OCI-LY1 (cell line): ENCODE measurements at regions not wholly inside any gene's neighbourhood (a gene's known extent, or its start where the extent isn't known, plus 50 kb on each side); places are given as distances from the start of the nearest gene placed in this dataset.
"Not testable (repeated sequence)": the region's sequence is repeated elsewhere in the genome, so short reads cannot be mapped to it uniquely, and the experiment has no call there.

Experiments
- H2AFZ ChIP-seq: fragments of 200-600 bp; sonication (generic), shearing (Covaris generic); 2 replicates; pipeline ENCODE4 v1.6.0; 2014; ENCODE audit warnings: antibody characterized with exemption, mild to moderate bottlenecking, low read length
- H3F3A ChIP-seq: fragments of 200-600 bp; sonication (generic), shearing (Covaris generic); 2 replicates; pipeline ENCODE4 v1.6.0; 2014; ENCODE audit warnings: mild to moderate bottlenecking, antibody characterized with exemption, low read length, moderate library complexity; ENCODE audit not compliant: insufficient read depth
- H3K27ac ChIP-seq: fragments of 200-600 bp; sonication (generic); 2 replicates; pipeline ENCODE4 v1.5.1; 2014; ENCODE audit warnings: low read length, mixed run types, mild to moderate bottlenecking, low read depth; ENCODE audit not compliant: poor library complexity, severe bottlenecking
- H3K27me3 ChIP-seq: fragments of 200-600 bp; sonication (generic); 2 replicates; pipeline ENCODE4 v1.6.0; 2014; ENCODE audit warnings: antibody characterized with exemption, mild to moderate bottlenecking, low read length, moderate library complexity; ENCODE audit not compliant: insufficient read depth
- H3K36me3 ChIP-seq: fragments of 200-600 bp; sonication (generic); 2 replicates; pipeline ENCODE4 v1.6.1; 2014; ENCODE audit warnings: mild to moderate bottlenecking, antibody characterized with exemption, low read length, moderate library complexity, mixed read lengths; ENCODE audit not compliant: insufficient read depth
- H3K4me1 ChIP-seq: fragments of 200-600 bp; sonication (generic); 2 replicates; pipeline ENCODE4 v1.5.1; 2014; ENCODE audit warnings: mild to moderate bottlenecking, low read length, moderate library complexity; ENCODE audit not compliant: insufficient read depth, severe bottlenecking
- H3K4me2 ChIP-seq: fragments of 200-600 bp; sonication (generic), shearing (Covaris generic); 2 replicates; pipeline ENCODE4 v1.6.1; 2014; ENCODE audit warnings: low read length
- H3K4me3 ChIP-seq: fragments of 200-600 bp; sonication (generic); 2 replicates; pipeline ENCODE4 v1.5.1; 2014; ENCODE audit warnings: low read length, low read depth, mild to moderate bottlenecking, mixed read lengths; ENCODE audit not compliant: poor library complexity, severe bottlenecking
- H3K79me2 ChIP-seq: fragments of 200-600 bp; shearing (Covaris generic); 2 replicates; pipeline ENCODE4 v1.6.1; 2016; ENCODE audit warnings: mixed run types, low read length, mixed read lengths; ENCODE audit not compliant: insufficient read depth
- H3K9ac ChIP-seq: fragments of 200-600 bp; sonication (generic), shearing (Covaris generic); 2 replicates; pipeline ENCODE4 v1.6.1; 2014; ENCODE audit warnings: mild to moderate bottlenecking, low read length, mixed read lengths
- H3K9me2 ChIP-seq: fragments of 200-600 bp; sonication (generic), shearing (Covaris generic); 2 replicates; pipeline ENCODE4 v1.6.1; 2014; ENCODE audit warnings: low read depth, mild to moderate bottlenecking, low read length, mixed read lengths
- H3K9me3 ChIP-seq: fragments of 200-600 bp; shearing (Covaris generic); 2 replicates; pipeline ENCODE4 v1.6.1; 2014; ENCODE audit warnings: low read length, mixed read lengths
- H4K20me1 ChIP-seq: fragments of 200-600 bp; sonication (generic), shearing (Covaris generic); 2 replicates; pipeline ENCODE4 v1.6.0; 2016; ENCODE audit warnings: mild to moderate bottlenecking, low read length; ENCODE audit not compliant: insufficient read depth
- EZH2 ChIP-seq: fragments of 200-600 bp; sonication (generic), shearing (Covaris generic); IDR thresholded peaks from 2 replicates; pipeline ENCODE4 v1.8.0; 2017; ENCODE audit warnings: borderline replicate concordance, mixed run types, mild to moderate bottlenecking, antibody characterized with exemption, low read length, moderate library complexity, mixed read lengths
- TF ChIP-seq, protein P1 (sequence below): fragments of 200-600 bp; sonication (generic), shearing (Covaris generic); IDR thresholded peaks from 2 replicates; pipeline ENCODE4 v1.5.1; 2017; ENCODE audit warnings: mild to moderate bottlenecking, antibody characterized with exemption, low read length, moderate library complexity, mixed read lengths

DNA sequence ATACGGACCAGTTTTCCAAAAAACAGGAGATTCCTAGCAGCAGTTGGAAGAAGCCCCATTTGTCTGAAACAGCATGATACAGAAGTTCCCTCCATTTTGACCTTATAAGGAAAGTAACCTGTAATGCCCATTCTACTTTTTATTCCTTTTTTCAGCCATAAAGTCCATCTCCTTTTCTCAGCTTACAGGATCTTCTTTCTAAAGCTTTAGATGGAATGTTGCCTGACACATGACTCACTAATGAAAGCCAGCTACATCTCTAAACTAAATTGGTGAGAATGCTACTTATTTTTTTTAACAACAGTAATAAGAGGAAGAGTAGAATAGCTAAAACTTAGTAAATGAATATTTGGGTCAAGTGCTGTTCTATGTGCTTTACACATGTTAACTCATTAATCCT lies 234.1 kb downstream of the CDH26 start:
- Histone ChIP-seq H3K27ac (no peak overlapping the region), H3K9me2 (no peaks in the 10 kb centered on the region), H3K4me1 (no peaks in the 10 kb centered on the region), H2AFZ (no peak overlapping the region), H3K36me3 (no peaks in the 10 kb centered on the region), H3K4me3 (no peak overlapping the region), H4K20me1 (no peaks in the 10 kb centered on the region), H3K27me3 (no peaks in the 10 kb centered on the region), H3K9ac (no peak overlapping the region), H3K4me2 (no peak overlapping the region), H3F3A (no peaks in the 10 kb centered on the region), H3K9me3 (no peaks in the 10 kb centered on the region), H3K79me2 (no peaks in the 10 kb centered on the region)
- TF ChIP-seq, protein P1, sequence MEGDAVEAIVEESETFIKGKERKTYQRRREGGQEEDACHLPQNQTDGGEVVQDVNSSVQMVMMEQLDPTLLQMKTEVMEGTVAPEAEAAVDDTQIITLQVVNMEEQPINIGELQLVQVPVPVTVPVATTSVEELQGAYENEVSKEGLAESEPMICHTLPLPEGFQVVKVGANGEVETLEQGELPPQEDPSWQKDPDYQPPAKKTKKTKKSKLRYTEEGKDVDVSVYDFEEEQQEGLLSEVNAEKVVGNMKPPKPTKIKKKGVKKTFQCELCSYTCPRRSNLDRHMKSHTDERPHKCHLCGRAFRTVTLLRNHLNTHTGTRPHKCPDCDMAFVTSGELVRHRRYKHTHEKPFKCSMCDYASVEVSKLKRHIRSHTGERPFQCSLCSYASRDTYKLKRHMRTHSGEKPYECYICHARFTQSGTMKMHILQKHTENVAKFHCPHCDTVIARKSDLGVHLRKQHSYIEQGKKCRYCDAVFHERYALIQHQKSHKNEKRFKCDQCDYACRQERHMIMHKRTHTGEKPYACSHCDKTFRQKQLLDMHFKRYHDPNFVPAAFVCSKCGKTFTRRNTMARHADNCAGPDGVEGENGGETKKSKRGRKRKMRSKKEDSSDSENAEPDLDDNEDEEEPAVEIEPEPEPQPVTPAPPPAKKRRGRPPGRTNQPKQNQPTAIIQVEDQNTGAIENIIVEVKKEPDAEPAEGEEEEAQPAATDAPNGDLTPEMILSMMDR = no peak
- TF ChIP-seq EZH2 = no peak

DNA sequence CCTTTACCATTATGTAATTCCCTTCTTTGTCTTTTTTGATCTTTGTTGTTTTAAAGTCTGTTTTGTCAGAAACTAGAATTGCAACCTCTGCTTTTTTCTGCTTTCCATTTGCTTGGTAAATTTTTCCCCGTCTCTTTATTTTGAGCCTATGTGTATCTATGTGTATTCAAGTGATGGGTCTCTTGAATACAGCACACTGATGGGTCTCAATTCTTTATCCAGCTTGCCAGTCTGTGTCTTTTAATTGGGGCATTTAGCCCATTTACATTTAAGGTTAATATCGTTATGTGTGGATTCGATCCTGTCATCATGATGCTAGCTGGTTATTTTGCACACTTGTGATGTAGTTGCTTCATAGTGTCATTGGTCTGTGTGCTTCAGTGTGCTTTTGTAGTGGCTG lies 240.9 kb downstream of the CDH26 start:
- not testable (repeated sequence) for H3K4me3 ChIP-seq, H3K27ac ChIP-seq, H3K4me1 ChIP-seq, H3F3A ChIP-seq, H4K20me1 ChIP-seq, H3K79me2 ChIP-seq, H2AFZ ChIP-seq, H3K36me3 ChIP-seq, H3K27me3 ChIP-seq, H3K4me2 ChIP-seq, H3K9ac ChIP-seq, H3K9me2 ChIP-seq, H3K9me3 ChIP-seq

DNA sequence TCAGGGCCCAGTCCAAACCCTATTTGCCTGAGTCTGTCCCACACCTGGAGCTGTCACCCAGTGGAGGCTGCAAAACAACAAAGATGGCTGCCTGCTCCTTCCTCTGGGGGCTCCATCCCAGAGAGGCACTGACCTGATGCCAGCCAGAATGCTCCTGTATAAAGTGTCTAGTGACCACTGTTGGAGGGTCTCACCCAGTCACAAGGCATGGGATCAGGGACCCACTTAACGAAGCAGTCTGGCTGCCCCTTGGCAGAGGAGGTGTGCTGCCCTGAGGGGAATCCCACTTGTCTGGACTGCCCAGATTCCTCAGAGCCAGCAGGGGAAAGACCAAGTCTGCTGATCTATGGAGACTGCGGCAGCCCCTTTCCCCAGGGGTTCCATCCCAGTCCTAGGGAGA lies 241.6 kb downstream of the CDH26 start:
- Histone ChIP-seq H3K4me2 (no peak overlapping the region), H3K27me3 (no peaks in the 10 kb centered on the region), H3K27ac (no peak overlapping the region), H3K36me3 (no peaks in the 10 kb centered on the region), H2AFZ (no peak overlapping the region), H3K9ac (no peak overlapping the region), H3K4me1 (no peaks in the 10 kb centered on the region), H3K4me3 (no peak overlapping the region), H3F3A (no peaks in the 10 kb centered on the region), H3K9me2 (no peaks in the 10 kb centered on the region), H3K9me3 (no peaks in the 10 kb centered on the region), H4K20me1 (no peaks in the 10 kb centered on the region), H3K79me2 (no peaks in the 10 kb centered on the region)
- no peak for TF ChIP-seq EZH2
- TF ChIP-seq, protein P1 = no peak

DNA sequence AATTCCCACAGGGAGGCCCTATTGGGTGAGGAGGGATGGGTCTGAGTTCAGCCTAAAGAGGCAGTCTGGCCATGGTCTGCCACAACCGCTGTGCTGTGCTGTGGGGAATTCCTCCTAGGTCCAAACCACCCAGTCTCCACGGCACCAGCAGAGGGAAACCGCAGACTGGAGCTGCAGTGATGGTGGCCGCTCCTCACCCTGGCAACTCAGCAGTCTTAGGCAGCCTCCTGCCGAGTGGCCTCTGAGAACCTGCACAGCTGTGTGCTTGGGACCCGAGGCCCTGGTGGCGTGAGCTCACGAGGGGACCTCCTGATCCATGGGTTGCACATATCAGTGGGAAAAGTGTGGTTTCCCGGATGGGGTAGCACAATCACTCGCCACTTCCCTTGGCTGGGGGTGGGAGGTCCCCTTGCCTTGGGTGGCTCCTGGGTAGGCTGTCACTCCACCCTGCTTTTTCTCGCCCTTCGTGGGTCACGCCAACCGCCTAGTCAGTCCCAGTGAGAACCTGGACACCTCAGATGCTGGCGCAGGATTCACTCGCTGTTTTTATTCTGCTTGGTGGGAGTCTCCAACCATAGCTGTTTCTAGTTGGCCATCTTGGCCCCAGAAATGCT lies 242.2 kb downstream of the CDH26 start:
- H3K9ac ChIP-seq = no peak overlapping the region
- H3K4me1 ChIP-seq = no peaks in the 10 kb centered on the region
- no peaks in the 10 kb centered on the region for H4K20me1 ChIP-seq
- H3K27me3 ChIP-seq = no peaks in the 10 kb centered on the region
- H3K27ac ChIP-seq = no peak overlapping the region
- H3F3A ChIP-seq = no peaks in the 10 kb centered on the region
- no peaks in the 10 kb centered on the region for H3K79me2 ChIP-seq
- H3K4me3 ChIP-seq = no peak overlapping the region
- H3K36me3 ChIP-seq = no peaks in the 10 kb centered on the region
- H3K9me2 ChIP-seq = no peaks in the 10 kb centered on the region
- TF ChIP-seq, protein P1 = no peak
- TF ChIP-seq EZH2 = no peak
- H2AFZ ChIP-seq = no peak overlapping the region
- H3K9me3 ChIP-seq = no peaks in the 10 kb centered on the region
- no peak overlapping the region for H3K4me2 ChIP-seq
